HG03469 (cell line): ENCODE measurements at regions not wholly inside any gene's neighbourhood (a gene's known extent, or its start where the extent isn't known, plus 50 kb on each side); places are given as distances from the start of the nearest gene placed in this dataset.

Source experiments
- ATAC-seq: cut with Tn5 transposase; IDR thresholded peaks from one replicate; pipeline ENCODE4 v1.9.1; 2021; ENCODE audit warnings: mild to moderate bottlenecking, moderate library complexity, moderate number of reproducible peaks; ENCODE audit not compliant: unreplicated experiment

GRCh38 chr10:29063806-29064644, 224.8 kb upstream of the LYZL1 start:
- ATAC-seq, result no peak

- no peak for ATAC-seq
Observed at GRCh38 chr10:29064680-29065079, 224.2 kb upstream of the LYZL1 start.

GRCh38 chr10:29067161-29067560, 221.7 kb upstream of the LYZL1 start:
- ATAC-seq, result no peak

- ATAC-seq, result no peak
Observed at GRCh38 chr10:29067628-29068027, 221.2 kb upstream of the LYZL1 start.

- no peak for ATAC-seq
Observed at GRCh38 chr10:29068302-29068701, 220.6 kb upstream of the LYZL1 start.

GRCh38 chr10:29068966-29069365, 219.9 kb upstream of the LYZL1 start:
- no peak for ATAC-seq

- ATAC-seq, result no peak
Observed at GRCh38 chr10:29069941-29070340, 218.9 kb upstream of the LYZL1 start.

- ATAC-seq, result no peak
Observed at GRCh38 chr10:29078919-29079318, 210.0 kb upstream of the LYZL1 start.

- no peak for ATAC-seq
Observed at GRCh38 chr10:29081231-29081630, 207.6 kb upstream of the LYZL1 start.

GRCh38 chr10:29081951-29082685, 206.8 kb upstream of the LYZL1 start:
- ATAC-seq, result no peak

- ATAC-seq, result no peak
Observed at GRCh38 chr10:29083096-29083495, 205.8 kb upstream of the LYZL1 start.

- no peak for ATAC-seq
Observed at GRCh38 chr10:29084681-29085307, 204.1 kb upstream of the LYZL1 start.

- ATAC-seq, result no peak
Observed at GRCh38 chr10:29089091-29089490, 199.8 kb upstream of the LYZL1 start.

GRCh38 chr10:29096303-29096824, 192.5 kb upstream of the LYZL1 start:
- no peak for ATAC-seq

GRCh38 chr10:29098423-29098822, 190.4 kb upstream of the LYZL1 start:
- no peak for ATAC-seq

- ATAC-seq, result no peak
Observed at GRCh38 chr10:29099001-29099400, 189.9 kb upstream of the LYZL1 start.

GRCh38 chr10:29099415-29099814, 189.5 kb upstream of the LYZL1 start:
- no peak for ATAC-seq

GRCh38 chr10:29100505-29100904, 188.4 kb upstream of the LYZL1 start:
- ATAC-seq, result no peak

- no peak for ATAC-seq
Observed at GRCh38 chr10:29102233-29102632, 186.6 kb upstream of the LYZL1 start.

- no peak for ATAC-seq
Observed at GRCh38 chr10:29102636-29103035, 186.2 kb upstream of the LYZL1 start.

- ATAC-seq, result no peak
Observed at GRCh38 chr10:29104661-29105399, 184.0 kb upstream of the LYZL1 start.
